Thyroid gland (tissue), 4 donors: ENCODE measurements at regions not wholly inside any gene's neighbourhood (a gene's known extent, or its start where the extent isn't known, plus 50 kb on each side); places are given as distances from the start of the nearest gene placed in this dataset.
"Not testable (repeated sequence)": the region's sequence is repeated elsewhere in the genome, so short reads cannot be mapped to it uniquely, and the experiment has no call there.

Experiments
- DNase-seq, 2 donors: peaks; one replicate each; pipeline ENCODE4 v3.0.0-alpha.2; 2019
- H3K27ac ChIP-seq, 3 donors: fragments of 200-600 bp; sonication (generic); 1 replicate in 2 of 3; 2 replicates in 1 of 3; pipeline ENCODE4 v1.5.1; 2016 to 2019; ENCODE audit warnings: mild to moderate bottlenecking in 1 of 3, moderate library complexity in 1 of 3
- H3K27me3 ChIP-seq: fragments of 200-600 bp; sonication (generic); one replicate; pipeline ENCODE4 v1.5.1; 2019
- H3K36me3 ChIP-seq, 2 donors: fragments of 200-600 bp; sonication (generic); one replicate each; pipeline ENCODE4 v1.5.1; 2016 to 2019
- H3K4me1 ChIP-seq, 2 donors: fragments of 200-600 bp; sonication (generic); one replicate each; pipeline ENCODE4 v1.5.1; 2017 to 2019
- H3K4me3 ChIP-seq, 3 donors: fragments of 200-600 bp; sonication (generic); replicated peaks in 1 of 3; 1 replicate in 2 of 3; 2 replicates in 1 of 3; pipeline ENCODE4 v1.5.1; 2016; ENCODE audit warnings: mild to moderate bottlenecking in 1 of 3
- H3K9me3 ChIP-seq: fragments of 200-600 bp; sonication (generic); one replicate; pipeline ENCODE4 v1.5.1; 2017
- CTCF ChIP-seq, 6 experiments: fragments of 200-600 bp in 3 of 6; fragments of 450-650 bp in 3 of 6; sonication (generic) in 3 of 6; IDR thresholded peaks; one replicate each; pipeline ENCODE4 v1.5.1; 2016 to 2019; ENCODE audit warnings: antibody characterized with exemption in 6 of 6, mild to moderate bottlenecking in 2 of 6, inconsistent platforms in 1 of 6, moderate library complexity in 1 of 6
- POLR2A ChIP-seq, 2 donors: fragments of 450-650 bp; IDR thresholded peaks; one replicate each; pipeline ENCODE4 v1.6.1; 2017; ENCODE audit warnings: antibody characterized with exemption in 2 of 2, mild to moderate bottlenecking in 2 of 2, moderate library complexity in 1 of 2
- WGBS, 2 donors: methylation state at CpG; one replicate each; pipeline ENCODE4 v1.1.5; 2017; 5-methylcytosine and 5-hydroxymethylcytosine counted together
- intact Hi-C: fragments of 100-400 bp; cut with DNase I; formaldehyde crosslinking; loops from one replicate; pipeline ENCODE4 v1.15.1; 2023

DNA sequence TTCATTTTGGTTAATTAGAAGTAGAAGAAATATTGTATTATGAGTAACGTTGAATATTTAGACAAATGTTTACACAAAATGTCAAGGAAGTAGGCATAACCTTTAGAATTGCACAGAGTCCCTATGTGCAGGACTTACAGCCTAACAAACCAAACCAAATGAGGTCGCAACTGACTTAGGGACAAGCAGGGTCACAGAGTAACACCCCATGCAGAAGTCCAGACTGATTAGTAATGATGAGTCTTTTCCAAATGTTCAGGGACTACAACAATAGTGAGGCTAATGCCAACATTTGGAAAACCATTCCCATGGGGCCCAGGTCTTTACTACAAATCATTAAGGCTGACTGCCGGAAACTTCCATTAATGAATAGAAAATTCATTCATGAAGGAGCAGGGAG lies 452.5 kb upstream of the CHAC2 start:
- no peaks in the 10 kb centered on the region for H3K27me3 ChIP-seq
- TF ChIP-seq CTCF (IDR thresholded peaks at IDR 0.05), result no peak
- no peak for TF ChIP-seq POLR2A (IDR thresholded peaks at IDR 0.05)
- no peaks in the 10 kb centered on the region for H3K9me3 ChIP-seq
- intact Hi-C loops, result no loop called here
- H3K36me3 ChIP-seq, result no peaks in the 10 kb centered on the region
- DNase-seq, result no peak
- H3K27ac ChIP-seq, result no peak overlapping the region
- H3K4me1 ChIP-seq, result no peaks in the 10 kb centered on the region
- H3K4me3 ChIP-seq, result no peak overlapping the region
- WGBS, 2 donors, result 83 to 93% methylated on average over 3 of the region's 3 CpGs

DNA sequence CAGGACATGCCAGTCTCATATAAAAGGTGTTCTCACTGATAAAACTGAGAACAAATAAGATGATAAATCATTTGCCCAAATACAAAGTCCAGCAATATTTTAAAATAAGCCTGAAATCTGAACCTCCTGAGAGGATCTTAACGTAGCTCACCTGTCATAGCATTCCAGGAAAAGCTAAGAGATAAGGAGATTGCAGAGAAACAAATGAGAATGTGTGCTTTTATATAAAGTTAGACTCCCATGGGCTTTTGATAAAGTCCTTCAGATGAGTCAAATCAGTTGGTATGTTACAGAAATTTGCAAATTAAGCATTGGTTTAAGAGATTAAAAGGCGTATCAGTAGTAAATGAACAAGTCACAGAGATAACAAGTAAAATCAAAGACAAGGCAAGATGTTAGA lies 452.9 kb upstream of the CHAC2 start:
- TF ChIP-seq CTCF (IDR thresholded peaks at IDR 0.05) (no peak), POLR2A (IDR thresholded peaks at IDR 0.05) (no peak)
- H3K4me3 ChIP-seq, result no peak overlapping the region
- H3K27ac ChIP-seq, result no peak overlapping the region
- 76 to 78% methylated on average over 2 of the region's 2 CpGs for WGBS, 2 donors
- intact Hi-C loops, result no loop called here
- H3K27me3 ChIP-seq, result no peaks in the 10 kb centered on the region
- DNase-seq, result no peak
- no peaks in the 10 kb centered on the region for H3K36me3 ChIP-seq
- H3K4me1 ChIP-seq, result no peaks in the 10 kb centered on the region
- H3K9me3 ChIP-seq, result no peaks in the 10 kb centered on the region

DNA sequence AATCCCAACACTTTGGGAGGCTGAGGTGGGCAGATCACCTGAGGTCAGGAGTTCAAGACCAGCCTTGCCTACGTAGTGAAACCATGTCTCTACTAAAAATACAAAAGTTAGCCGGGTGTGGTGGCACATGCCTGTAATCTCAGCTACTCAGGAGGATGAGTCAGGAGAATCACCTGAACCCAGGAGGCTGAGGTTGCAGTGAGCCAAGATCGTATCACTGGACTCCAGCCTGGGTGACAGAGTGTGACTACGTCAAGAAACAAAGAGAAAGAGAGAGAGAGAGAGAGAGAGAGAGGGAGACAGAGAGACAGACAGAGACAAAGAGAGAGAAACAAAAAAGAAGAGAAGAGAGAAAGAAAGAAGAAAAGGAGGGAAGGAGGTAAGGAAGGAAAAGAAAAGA lies 454.0 kb upstream of the CHAC2 start:
- H3K27ac ChIP-seq, H3K36me3 ChIP-seq, H3K9me3 ChIP-seq, H3K4me3 ChIP-seq, H3K4me1 ChIP-seq, intact Hi-C loops, DNase-seq, H3K27me3 ChIP-seq: not testable (repeated sequence)
- 72 to 85% methylated on average over 4 of the region's 4 CpGs for WGBS, 2 donors

DNA sequence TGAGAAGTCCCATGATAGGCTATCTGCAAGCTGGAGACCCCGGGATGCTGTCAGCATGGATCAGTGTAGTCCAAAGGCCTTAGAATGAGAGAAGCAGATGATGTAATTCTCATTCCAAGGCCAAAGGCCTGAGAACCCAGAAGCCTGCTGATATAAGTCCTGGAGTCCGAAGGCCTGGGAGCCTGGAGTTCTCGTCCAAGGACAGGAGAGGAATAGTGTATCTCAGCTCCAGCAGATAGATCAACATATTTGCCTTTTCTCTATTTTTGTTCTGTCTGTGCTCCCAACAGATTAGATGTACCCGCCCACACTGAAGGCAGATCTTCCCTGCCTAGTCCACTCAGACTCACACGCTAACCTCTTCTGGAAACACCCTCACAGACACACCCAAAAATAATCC lies 454.9 kb upstream of the CHAC2 start:
- H3K36me3 ChIP-seq, result no peaks in the 10 kb centered on the region
- H3K4me1 ChIP-seq, result no peaks in the 10 kb centered on the region
- no peaks in the 10 kb centered on the region for H3K9me3 ChIP-seq
- 83 to 90% methylated on average over 5 of the region's 5 CpGs for WGBS, 2 donors
- H3K27ac ChIP-seq, result no peak overlapping the region
- no peak for TF ChIP-seq POLR2A (IDR thresholded peaks at IDR 0.05)
- no peak for TF ChIP-seq CTCF (IDR thresholded peaks at IDR 0.05)
- no peaks in the 10 kb centered on the region for H3K27me3 ChIP-seq
- no peak for DNase-seq
- intact Hi-C loops, result no loop called here
- H3K4me3 ChIP-seq, result no peak overlapping the region

DNA sequence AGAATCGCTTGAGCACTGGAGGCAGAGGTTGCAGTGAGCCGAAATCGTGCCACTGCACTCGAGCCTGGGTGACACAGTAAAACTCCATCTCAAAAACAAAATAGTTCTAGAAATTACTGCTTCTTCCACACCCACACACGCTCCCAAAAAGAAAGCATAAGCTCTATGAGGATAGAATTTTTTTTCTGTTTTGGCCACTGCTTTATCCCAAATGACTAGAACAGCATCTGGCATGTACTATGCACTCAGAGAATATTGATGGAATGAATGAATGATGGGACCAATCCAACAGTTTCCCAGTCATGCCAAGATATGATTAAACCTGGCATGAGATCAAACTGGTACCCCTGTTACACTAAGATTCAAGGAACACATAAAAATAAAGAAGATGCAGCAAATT lies 455.4 kb upstream of the CHAC2 start:
- Histone ChIP-seq H3K4me1 (no peaks in the 10 kb centered on the region), H3K27ac (no peak overlapping the region), H3K36me3 (no peaks in the 10 kb centered on the region), H3K9me3 (no peaks in the 10 kb centered on the region), H3K27me3 (no peaks in the 10 kb centered on the region), H3K4me3 (no peak overlapping the region)
- intact Hi-C loops, result no loop called here
- no peak for TF ChIP-seq POLR2A (IDR thresholded peaks at IDR 0.05)
- no peak for TF ChIP-seq CTCF (IDR thresholded peaks at IDR 0.05)
- no peak for DNase-seq
- WGBS, 2 donors, result 75 to 91% methylated on average over 5 of the region's 5 CpGs

GRCh38 chr2:53303012-53303578 lies 464.5 kb upstream of the CHAC2 start:
- no peak overlapping the region for H3K4me3 ChIP-seq
- TF ChIP-seq CTCF (IDR thresholded peaks at IDR 0.05) (no peak), POLR2A (IDR thresholded peaks at IDR 0.05) (no peak)
- H3K36me3 ChIP-seq, result no peaks in the 10 kb centered on the region
- intact Hi-C loops, result no loop called here
- H3K27ac ChIP-seq, result no peak overlapping the region
- H3K4me1 ChIP-seq, result no peaks in the 10 kb centered on the region
- H3K27me3 ChIP-seq, result no peaks in the 10 kb centered on the region
- WGBS, 2 donors, result 73 to 89% methylated on average over 4 of the region's 4 CpGs
- no peak for DNase-seq
- H3K9me3 ChIP-seq, result no peaks in the 10 kb centered on the region
